ENCODE measurements at regions not wholly inside any gene's neighbourhood (a gene's known extent, or its start where the extent isn't known, plus 50 kb on each side); places are given as distances from the start of the nearest gene placed in this dataset.

GRCh38 chr1:220983877-220984635 lies 104.8 kb downstream of the HLX start:
- CTCF ChIA-PET, result no interaction called here
- Histone ChIP-seq H4K20me1 (ENCODE audit: control insufficient read depth, insufficient read depth) (no peaks in the 10 kb centered on the region), H3K4me2 (ENCODE audit: control insufficient read depth, insufficient read depth) (no peak overlapping the region), H3K79me2 (ENCODE audit: control insufficient read depth, insufficient read depth, low read length) (no peaks in the 10 kb centered on the region), H3K4me3 (no peak overlapping the region), H3K27me3 (replicated peaks in 1 of 2; ENCODE audit: control insufficient read depth in 2 of 2, insufficient read depth in 2 of 2, low read length in 1 of 2) (no peaks in the 10 kb centered on the region), H3K4me1 (ENCODE audit: control insufficient read depth, insufficient read depth, low read length) (no peaks in the 10 kb centered on the region), H2AFZ (ENCODE audit: control insufficient read depth, low read depth, low read length) (no peak overlapping the region), H3K9ac (ENCODE audit: control insufficient read depth, insufficient read depth, low read length) (no peak overlapping the region), H3K9me3 (replicated peaks; ENCODE audit: control insufficient read depth, insufficient read depth, low read length) (no peaks in the 10 kb centered on the region), H3K27ac (ENCODE audit: control insufficient read depth, insufficient read depth) (no peak overlapping the region), H3K36me3 (ENCODE audit: control insufficient read depth in 2 of 2, insufficient read depth in 2 of 2, low read length in 1 of 2) (no peaks in the 10 kb centered on the region)
- RAD21 ChIA-PET (ENCODE audit: unreplicated experiment), result no interaction called here
- POLR2A ChIA-PET, result no interaction called here
- no TSS peak for BruUV-seq (replicated peaks)
- SMC1A ChIA-PET (ENCODE audit: uncharacterized antibody, unreplicated experiment), result no interaction called here
- FAIRE-seq (no peak), ATAC-seq (no peak), DNase-seq (ENCODE audit: low read depth, low spot score) (no peak)
- in situ Hi-C loops (cut with MboI) (no loop called here), intact Hi-C loops (cut with micrococcal nuclease; ENCODE audit: unreplicated experiment) (no loop called here)
- no peak for TF ChIP-seq SPI1 (IDR thresholded peaks at IDR 0.05; ENCODE audit: borderline replicate concordance, insufficient read depth, low read depth, low read length)
- no peak for TF ChIP-seq CUX1 (IDR thresholded peaks at IDR 0.05; ENCODE audit: insufficient replicate concordance, low read depth, low read length)
- TF ChIP-seq TCF7 (IDR thresholded peaks at IDR 0.05; ENCODE audit: borderline replicate concordance), result no peak
- no peak for TF ChIP-seq MYB (IDR thresholded peaks at IDR 0.05; ENCODE audit: borderline replicate concordance, low read depth, low read length)
- no peak for TF ChIP-seq CHD1 (IDR thresholded peaks at IDR 0.05; ENCODE audit: low read depth, low read length)
- TF ChIP-seq CEBPZ (IDR thresholded peaks at IDR 0.05; ENCODE audit: low read depth, low read length), result no peak
- TF ChIP-seq BRCA1 (IDR thresholded peaks at IDR 0.05; ENCODE audit: low read depth, low read length), result no peak
- no peak for TF ChIP-seq HDAC6 (IDR thresholded peaks at IDR 0.05; ENCODE audit: unreplicated experiment)
- no peak for TF ChIP-seq EP300 (IDR thresholded peaks at IDR 0.05; ENCODE audit: borderline replicate concordance in 1 of 2, control insufficient read depth in 1 of 2, low read depth in 2 of 2, low read length in 2 of 2)
- 64% methylated on average over 19 of the region's 19 CpGs for WGBS (ENCODE audit: insufficient coverage, insufficient replicate concordance, low lambda C conversion rate, missing lambda C conversion rate)
